Neural progenitor cell (in vitro differentiated cells): ENCODE measurements at regions not wholly inside any gene's neighbourhood (a gene's known extent, or its start where the extent isn't known, plus 50 kb on each side); places are given as distances from the start of the nearest gene placed in this dataset.

Experiments used
- DNase-seq: peaks from one replicate; pipeline ENCODE4 v3.0.0-alpha.2; 2016; ENCODE audit warnings: low spot score
- H2AFZ ChIP-seq: fragments of 200-600 bp; sonication (generic); replicated peaks from 2 replicates; pipeline ENCODE4 v1.6.1; 2016; ENCODE audit warnings: antibody characterized with exemption
- H3F3A ChIP-seq: fragments of 200-600 bp; sonication (generic); 2 replicates; pipeline ENCODE4 v1.6.1; 2016; ENCODE audit warnings: antibody characterized with exemption, low read depth
- H3K27ac ChIP-seq: fragments of 200-600 bp; sonication (generic); 2 replicates; pipeline ENCODE4 v1.5.1; 2016; ENCODE audit warnings: mild to moderate bottlenecking
- H3K27me3 ChIP-seq: fragments of 200-600 bp; sonication (generic); 2 replicates; pipeline ENCODE4 v1.6.1; 2016; ENCODE audit warnings: mild to moderate bottlenecking, moderate library complexity
- H3K36me3 ChIP-seq: fragments of 200-600 bp; sonication (generic); 2 replicates; pipeline ENCODE4 v1.5.1; 2016
- H3K4me1 ChIP-seq: fragments of 200-600 bp; sonication (generic); 2 replicates; pipeline ENCODE4 v1.6.1; 2016; ENCODE audit warnings: mixed run types
- H3K4me2 ChIP-seq: fragments of 200-600 bp; sonication (generic); 2 replicates; pipeline ENCODE4 v1.6.1; 2016
- H3K4me3 ChIP-seq: fragments of 200-600 bp; sonication (generic); 2 replicates; pipeline ENCODE4 v1.5.1; 2016
- H3K79me2 ChIP-seq: fragments of 200-600 bp; sonication (generic); 2 replicates; pipeline ENCODE4 v1.6.1; 2016; ENCODE audit warnings: low read depth
- H3K9ac ChIP-seq: fragments of 200-600 bp; sonication (generic); 2 replicates; pipeline ENCODE4 v1.6.1; 2016
- H3K9me3 ChIP-seq: fragments of 200-600 bp; sonication (generic); 2 replicates; pipeline ENCODE4 v1.5.1; 2016; ENCODE audit warnings: low read depth
- H4K20me1 ChIP-seq: fragments of 200-600 bp; sonication (generic); 2 replicates; pipeline ENCODE4 v1.6.1; 2016; ENCODE audit warnings: low read depth
- H3K27ac Mint-ChIP-seq: 3 replicates; pipeline ENCODE4 v1.8.0; 2021; ENCODE audit warnings: mixed read lengths
- H3K27me3 Mint-ChIP-seq: 2 replicates; pipeline ENCODE4 v1.8.0; 2022; ENCODE audit warnings: low read depth, mild to moderate bottlenecking, inconsistent platforms, moderate library complexity, mixed read lengths; ENCODE audit not compliant: insufficient read depth
- H3K36me3 Mint-ChIP-seq: 3 replicates; pipeline ENCODE4 v1.8.0; 2021; ENCODE audit warnings: mixed read lengths
- H3K4me1 Mint-ChIP-seq: 3 replicates; pipeline ENCODE4 v1.8.0; 2021; ENCODE audit warnings: mixed read lengths
- H3K4me3 Mint-ChIP-seq: 3 replicates; pipeline ENCODE4 v1.8.0; 2021; ENCODE audit warnings: mild to moderate bottlenecking, moderate library complexity, mixed read lengths
- H3K9me3 Mint-ChIP-seq: 3 replicates; pipeline ENCODE4 v1.8.0; 2020; ENCODE audit warnings: mixed read lengths
- EZH2 ChIP-seq: fragments of 200-600 bp; sonication (generic); IDR thresholded peaks from 2 replicates; pipeline ENCODE4 v1.6.1; 2017; ENCODE audit warnings: antibody characterized with exemption, mild to moderate bottlenecking, moderate library complexity
- EZH2phosphoT487 ChIP-seq: fragments of 200-600 bp; sonication (generic); IDR thresholded peaks from 2 replicates; pipeline ENCODE4 v1.6.1; 2017; ENCODE audit warnings: antibody characterized with exemption
- TF ChIP-seq, protein P1 (sequence below): fragments of 200-600 bp; sonication (generic); IDR thresholded peaks from 2 replicates; pipeline ENCODE4 v1.5.1; 2017; ENCODE audit warnings: antibody characterized with exemption, mild to moderate bottlenecking

DNA sequence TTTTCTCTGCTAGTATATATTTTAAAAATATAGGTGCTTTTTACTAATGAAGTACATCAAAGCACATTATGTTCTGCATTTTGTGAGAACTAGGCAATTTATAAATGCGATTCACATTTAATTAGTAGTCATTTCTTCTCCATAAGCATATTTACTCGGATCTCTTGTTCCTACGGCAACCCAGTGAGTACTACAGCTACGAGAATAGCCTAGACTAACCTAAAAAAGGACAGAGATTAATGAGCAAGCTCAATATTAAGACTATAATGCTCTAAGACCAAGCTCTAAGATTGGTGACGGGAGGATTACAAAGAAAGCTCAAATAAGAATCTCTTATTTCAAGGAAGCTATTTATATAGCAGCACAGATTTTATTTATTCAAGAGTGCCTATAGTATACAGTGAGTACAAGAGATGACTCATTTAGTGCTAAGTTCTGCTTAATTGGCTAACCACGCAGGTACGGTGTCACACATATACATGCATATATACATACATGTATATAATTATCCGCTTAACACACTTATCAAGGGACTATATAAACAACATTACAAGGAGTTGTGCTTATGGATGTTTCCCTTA, 364.7 kb downstream of the GPD2 start:
- Histone ChIP-seq H3K9me3 (no peaks in the 10 kb centered on the region), H3K4me3 (no peak overlapping the region), H3K4me2 (peak overlapping the region; percentile 12), H3K9ac (no peak overlapping the region), H3K27ac (no peak overlapping the region), H4K20me1 (no peaks in the 10 kb centered on the region), H3K27me3 (no peaks in the 10 kb centered on the region), H2AFZ (no peak overlapping the region), H3F3A (peaks cover 17% of the 10 kb centered on the region), H3K79me2 (no peaks in the 10 kb centered on the region), H3K4me1 (peaks cover 44% of the 10 kb centered on the region), H3K36me3 (no peaks in the 10 kb centered on the region)
- Mint-ChIP-seq H3K36me3 (peaks cover under 1% of the 10 kb centered on the region), H3K4me1 (peaks cover 39% of the 10 kb centered on the region), H3K27me3 (peaks cover 5% of the 10 kb centered on the region), H3K4me3 (no peak overlapping the region), H3K9me3 (peaks cover 3% of the 10 kb centered on the region), H3K27ac (peak overlapping the region; percentile 92)
- TF ChIP-seq EZH2phosphoT487 = no peak
- DNase-seq = no peak

GRCh38 chr2:156803243-156803642, 367.1 kb downstream of the GPD2 start:
- Mint-ChIP-seq H3K27ac (peak overlapping the region; percentile 84), H3K9me3 (peaks cover 5% of the 10 kb centered on the region), H3K27me3 (peaks cover 5% of the 10 kb centered on the region), H3K4me3 (peak overlapping the region; percentile 14), H3K36me3 (peaks cover 2% of the 10 kb centered on the region), H3K4me1 (peaks cover 39% of the 10 kb centered on the region)
- H4K20me1 ChIP-seq = no peaks in the 10 kb centered on the region
- H3K9ac ChIP-seq = no peak overlapping the region
- H3K36me3 ChIP-seq = no peaks in the 10 kb centered on the region
- peak overlapping the region; percentile 59 for H3K4me2 ChIP-seq
- no peak overlapping the region for H3K4me3 ChIP-seq
- no peak overlapping the region for H2AFZ ChIP-seq
- H3K27ac ChIP-seq = no peak overlapping the region
- no peaks in the 10 kb centered on the region for H3K27me3 ChIP-seq
- H3K9me3 ChIP-seq = no peaks in the 10 kb centered on the region
- TF ChIP-seq EZH2 (no peak), EZH2phosphoT487 (peak; percentile 30)
- TF ChIP-seq, protein P1, sequence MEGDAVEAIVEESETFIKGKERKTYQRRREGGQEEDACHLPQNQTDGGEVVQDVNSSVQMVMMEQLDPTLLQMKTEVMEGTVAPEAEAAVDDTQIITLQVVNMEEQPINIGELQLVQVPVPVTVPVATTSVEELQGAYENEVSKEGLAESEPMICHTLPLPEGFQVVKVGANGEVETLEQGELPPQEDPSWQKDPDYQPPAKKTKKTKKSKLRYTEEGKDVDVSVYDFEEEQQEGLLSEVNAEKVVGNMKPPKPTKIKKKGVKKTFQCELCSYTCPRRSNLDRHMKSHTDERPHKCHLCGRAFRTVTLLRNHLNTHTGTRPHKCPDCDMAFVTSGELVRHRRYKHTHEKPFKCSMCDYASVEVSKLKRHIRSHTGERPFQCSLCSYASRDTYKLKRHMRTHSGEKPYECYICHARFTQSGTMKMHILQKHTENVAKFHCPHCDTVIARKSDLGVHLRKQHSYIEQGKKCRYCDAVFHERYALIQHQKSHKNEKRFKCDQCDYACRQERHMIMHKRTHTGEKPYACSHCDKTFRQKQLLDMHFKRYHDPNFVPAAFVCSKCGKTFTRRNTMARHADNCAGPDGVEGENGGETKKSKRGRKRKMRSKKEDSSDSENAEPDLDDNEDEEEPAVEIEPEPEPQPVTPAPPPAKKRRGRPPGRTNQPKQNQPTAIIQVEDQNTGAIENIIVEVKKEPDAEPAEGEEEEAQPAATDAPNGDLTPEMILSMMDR = no peak
- peaks cover 44% of the 10 kb centered on the region for H3K4me1 ChIP-seq
- peak; percentile 49 for DNase-seq
- peaks cover 17% of the 10 kb centered on the region for H3F3A ChIP-seq
- H3K79me2 ChIP-seq = no peaks in the 10 kb centered on the region

DNA sequence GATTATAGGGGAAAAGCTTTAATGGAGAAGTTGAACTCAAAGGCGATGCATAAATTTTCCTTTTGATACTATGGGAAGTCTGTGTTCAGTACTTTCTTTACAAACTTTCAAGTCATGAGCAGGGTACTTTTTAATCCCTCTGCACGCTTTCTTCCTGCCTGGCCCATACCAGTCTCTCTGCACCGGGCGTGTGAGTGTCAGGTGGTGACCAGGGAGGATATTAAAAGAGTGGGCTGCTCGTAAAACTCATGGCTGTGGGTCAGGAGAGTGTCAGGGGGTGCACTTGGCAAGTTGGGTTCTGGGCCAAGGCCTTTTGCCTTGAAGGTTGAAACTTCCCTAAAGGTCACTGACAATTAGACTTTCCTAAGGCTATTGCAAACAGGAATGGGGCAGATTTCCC, 367.8 kb downstream of the GPD2 start:
- H3K79me2 ChIP-seq = no peaks in the 10 kb centered on the region
- DNase-seq = no peak
- H3K4me3 Mint-ChIP-seq = no peak overlapping the region
- H3K27me3 ChIP-seq = no peaks in the 10 kb centered on the region
- H3F3A ChIP-seq = peaks cover 17% of the 10 kb centered on the region
- H3K4me3 ChIP-seq = no peak overlapping the region
- peaks cover 5% of the 10 kb centered on the region for H3K9me3 Mint-ChIP-seq
- TF ChIP-seq EZH2phosphoT487 (no peak), EZH2 (no peak)
- TF ChIP-seq, protein P1 = no peak
- H3K9me3 ChIP-seq = no peaks in the 10 kb centered on the region
- H3K36me3 ChIP-seq = no peaks in the 10 kb centered on the region
- H3K27ac ChIP-seq = no peak overlapping the region
- H3K9ac ChIP-seq = no peak overlapping the region
- H2AFZ ChIP-seq = no peak overlapping the region
- no peak overlapping the region for H3K27ac Mint-ChIP-seq
- no peaks in the 10 kb centered on the region for H4K20me1 ChIP-seq
- H3K4me1 ChIP-seq = peaks cover 44% of the 10 kb centered on the region
- H3K4me2 ChIP-seq = no peak overlapping the region
- peaks cover 2% of the 10 kb centered on the region for H3K36me3 Mint-ChIP-seq
- peaks cover 39% of the 10 kb centered on the region for H3K4me1 Mint-ChIP-seq
- peaks cover 5% of the 10 kb centered on the region for H3K27me3 Mint-ChIP-seq

GRCh38 chr2:156810094-156810493, 373.9 kb downstream of the GPD2 start:
- Histone ChIP-seq H3K9ac (no peak overlapping the region), H3F3A (no peaks in the 10 kb centered on the region), H2AFZ (no peak overlapping the region), H3K27me3 (no peaks in the 10 kb centered on the region), H3K36me3 (no peaks in the 10 kb centered on the region), H3K4me2 (no peak overlapping the region), H3K9me3 (no peaks in the 10 kb centered on the region), H4K20me1 (no peaks in the 10 kb centered on the region), H3K79me2 (no peaks in the 10 kb centered on the region), H3K27ac (no peak overlapping the region), H3K4me1 (no peaks in the 10 kb centered on the region), H3K4me3 (no peak overlapping the region)
- H3K4me3 Mint-ChIP-seq = no peak overlapping the region
- H3K27ac Mint-ChIP-seq = no peak overlapping the region
- peaks cover 3% of the 10 kb centered on the region for H3K9me3 Mint-ChIP-seq
- no peaks in the 10 kb centered on the region for H3K4me1 Mint-ChIP-seq
- peaks cover 2% of the 10 kb centered on the region for H3K36me3 Mint-ChIP-seq
- H3K27me3 Mint-ChIP-seq = no peaks in the 10 kb centered on the region
- DNase-seq = no peak
- TF ChIP-seq EZH2 (no peak), EZH2phosphoT487 (no peak)
- TF ChIP-seq, protein P1 = no peak
